IPS DF 4.7 (cell line): ENCODE measurements at regions not wholly inside any gene's neighbourhood (a gene's known extent, or its start where the extent isn't known, plus 50 kb on each side); places are given as distances from the start of the nearest gene placed in this dataset.

Experiments
- DNase-seq: peaks from one replicate; pipeline ENCODE4 v3.0.0-alpha.2; 2013; ENCODE audit warnings: low spot score; ENCODE audit errors: extremely low read depth

- no peak for DNase-seq
Measured at GRCh38 chr9:94159069-94159939, 75.0 kb downstream of the PTPDC1 start.

GRCh38 chr9:94160594-94161501 lies 76.6 kb downstream of the PTPDC1 start:
- DNase-seq, result no peak

GRCh38 chr9:94161673-94162072 lies 77.4 kb downstream of the PTPDC1 start:
- no peak for DNase-seq

- DNase-seq, result no peak
Measured at GRCh38 chr9:94164806-94165549, 80.7 kb downstream of the PTPDC1 start.

- DNase-seq, result peak; percentile 92
Measured at GRCh38 chr9:94165592-94166235, 81.5 kb downstream of the PTPDC1 start.

GRCh38 chr9:94166236-94166975 lies 82.1 kb downstream of the PTPDC1 start:
- peak; percentile 91 for DNase-seq

GRCh38 chr9:94166976-94167346 lies 82.7 kb downstream of the PTPDC1 start:
- DNase-seq, result no peak

GRCh38 chr9:94167376-94167890 lies 83.2 kb downstream of the PTPDC1 start:
- DNase-seq, result no peak

GRCh38 chr9:94168203-94169000 lies 84.1 kb downstream of the PTPDC1 start:
- DNase-seq, result no peak

GRCh38 chr9:94169968-94170367 lies 85.7 kb downstream of the PTPDC1 start:
- no peak for DNase-seq

GRCh38 chr9:94173632-94174031 lies 85.5 kb upstream of the ZNF169 start:
- DNase-seq, result no peak

- no peak for DNase-seq
Measured at GRCh38 chr9:94174164-94174563, 84.9 kb upstream of the ZNF169 start.

- DNase-seq, result no peak
Measured at GRCh38 chr9:94175669-94176068, 83.4 kb upstream of the ZNF169 start.

GRCh38 chr9:94176608-94177007 lies 82.5 kb upstream of the ZNF169 start:
- DNase-seq, result no peak

- no peak for DNase-seq
Measured at GRCh38 chr9:94178927-94179326, 80.2 kb upstream of the ZNF169 start.

GRCh38 chr9:94181408-94182181 lies 77.5 kb upstream of the ZNF169 start:
- no peak for DNase-seq

GRCh38 chr9:94182532-94182931 lies 76.6 kb upstream of the ZNF169 start:
- DNase-seq, result no peak

- DNase-seq, result no peak
Measured at GRCh38 chr9:94183240-94183999, 75.7 kb upstream of the ZNF169 start.
